GM23338 (cell line): ENCODE measurements at regions not wholly inside any gene's neighbourhood (a gene's known extent, or its start where the extent isn't known, plus 50 kb on each side); places are given as distances from the start of the nearest gene placed in this dataset.

ENCODE experiments used
- ATAC-seq: fragments of 200-7000 bp; cut with Tn5 transposase; 3 replicates; pipeline ENCODE4 v1.9.1; 2020
- DNase-seq: peaks from one replicate; pipeline ENCODE4 v3.0.0-alpha.2; 2015; ENCODE audit warnings: low spot score
- H2AFZ ChIP-seq: fragments of 200-600 bp; sonication (generic); 2 replicates; pipeline ENCODE4 v1.8.0; 2016; ENCODE audit warnings: antibody characterized with exemption, mild to moderate bottlenecking, moderate library complexity
- H3F3A ChIP-seq: fragments of 200-600 bp; sonication (generic); replicated peaks from 2 replicates; pipeline ENCODE4 v1.8.0; 2017; ENCODE audit warnings: antibody characterized with exemption, mixed run types, low read depth
- H3K27ac ChIP-seq: fragments of 200-600 bp; sonication (generic); 2 replicates; pipeline ENCODE4 v1.6.1; 2016; ENCODE audit warnings: low read depth
- H3K27me3 ChIP-seq: fragments of 200-600 bp; sonication (generic); 2 replicates; pipeline ENCODE4 v1.8.0; 2016; ENCODE audit warnings: mild to moderate bottlenecking, mixed run types, moderate library complexity; ENCODE audit not compliant: insufficient read depth
- H3K36me3 ChIP-seq: fragments of 200-600 bp; sonication (generic); 2 replicates; pipeline ENCODE4 v1.8.0; 2016; ENCODE audit warnings: mild to moderate bottlenecking; ENCODE audit not compliant: insufficient read depth
- H3K4me1 ChIP-seq: fragments of 200-600 bp; sonication (generic); 2 replicates; pipeline ENCODE4 v1.8.0; 2016; ENCODE audit warnings: mild to moderate bottlenecking, moderate library complexity; ENCODE audit not compliant: insufficient read depth
- H3K4me2 ChIP-seq: fragments of 200-600 bp; sonication (generic); 2 replicates; pipeline ENCODE4 v1.7.1; 2017; ENCODE audit warnings: mixed run types
- H3K4me3 ChIP-seq: fragments of 200-600 bp; sonication (generic); 2 replicates; pipeline ENCODE4 v1.6.1; 2016; ENCODE audit warnings: mixed run types
- H3K79me2 ChIP-seq: fragments of 200-600 bp; sonication (generic); replicated peaks from 2 replicates; pipeline ENCODE4 v1.8.0; 2017; ENCODE audit warnings: mild to moderate bottlenecking; ENCODE audit not compliant: insufficient read depth
- H3K9me2 ChIP-seq: fragments of 200-600 bp; sonication (generic); 2 replicates; pipeline ENCODE4 v1.8.0; 2017; ENCODE audit not compliant: insufficient read depth
- H4K20me1 ChIP-seq: fragments of 200-600 bp; sonication (generic); replicated peaks from 2 replicates; pipeline ENCODE4 v1.8.0; 2017; ENCODE audit warnings: mild to moderate bottlenecking; ENCODE audit not compliant: insufficient read depth
- H3K27ac Mint-ChIP-seq: 2 replicates; pipeline ENCODE4 v1.8.0; 2020; ENCODE audit warnings: inconsistent platforms, mild to moderate bottlenecking, moderate library complexity, mixed read lengths
- H3K27me3 Mint-ChIP-seq: 3 replicates; pipeline ENCODE4 v1.8.0; 2022; ENCODE audit warnings: low read depth, mild to moderate bottlenecking, moderate library complexity, mixed read lengths, inconsistent platforms; ENCODE audit not compliant: insufficient read depth, poor library complexity
- H3K36me3 Mint-ChIP-seq: 3 replicates; pipeline ENCODE4 v1.8.0; 2021; ENCODE audit warnings: low read depth, mild to moderate bottlenecking, inconsistent platforms, moderate library complexity, mixed read lengths
- H3K4me1 Mint-ChIP-seq: 3 replicates; pipeline ENCODE4 v1.8.0; 2020; ENCODE audit warnings: mild to moderate bottlenecking, inconsistent platforms, mixed read lengths
- H3K4me3 Mint-ChIP-seq: 3 replicates; pipeline ENCODE4 v1.8.0; 2021; ENCODE audit warnings: moderate library complexity, mild to moderate bottlenecking, inconsistent platforms, mixed read lengths
- H3K9me3 Mint-ChIP-seq: 3 replicates; pipeline ENCODE4 v1.8.0; 2020; ENCODE audit warnings: moderate library complexity, mild to moderate bottlenecking, inconsistent platforms, mixed read lengths
- EZH2 ChIP-seq: fragments of 200-600 bp; sonication (generic); IDR thresholded peaks from one replicate; pipeline ENCODE4 v1.8.0; 2017; ENCODE audit warnings: antibody characterized with exemption, mild to moderate bottlenecking, low read depth; ENCODE audit not compliant: unreplicated experiment
- EZH2phosphoT487 ChIP-seq: fragments of 200-600 bp; sonication (generic); IDR thresholded peaks from one replicate; pipeline ENCODE4 v1.8.1; 2018; ENCODE audit warnings: antibody characterized with exemption; ENCODE audit not compliant: unreplicated experiment
- JUNB ChIP-seq: IDR thresholded peaks from one replicate; pipeline ENCODE4 v1.6.1; 2016; ENCODE audit warnings: antibody characterized with exemption; ENCODE audit not compliant: unreplicated experiment
- NANOG ChIP-seq: IDR thresholded peaks from 2 replicates; pipeline ENCODE4 v1.6.1; 2016; ENCODE audit warnings: antibody characterized with exemption, borderline replicate concordance
- POLR2AphosphoS5 ChIP-seq: IDR thresholded peaks from 2 replicates; pipeline ENCODE4 v1.6.1; 2016; ENCODE audit warnings: antibody characterized with exemption, low read depth
- ZNF114 ChIP-seq: fragments of 250-450 bp; sonication (Bioruptor Pico); IDR thresholded peaks from 2 replicates; pipeline ENCODE4 v1.5.0; 2020; ENCODE audit warnings: mild to moderate bottlenecking, moderate library complexity
- TF ChIP-seq, protein P1 (sequence below), 2 experiments: fragments of 200-600 bp in 1 of 2; sonication (generic) in 1 of 2; conservative IDR thresholded peaks; 2 replicates each; pipeline versions ENCODE4 v1.5.1 to v1.6.1; 2016 to 2017; ENCODE audit warnings: antibody characterized with exemption in 2 of 2, low read depth in 2 of 2, mild to moderate bottlenecking in 2 of 2, moderate library complexity in 1 of 2
- TF ChIP-seq, protein P2 (sequence below): fragments of 250-450 bp; sonication (Bioruptor Pico); IDR thresholded peaks from 2 replicates; pipeline ENCODE4 v1.5.0; 2020; ENCODE audit warnings: mild to moderate bottlenecking, moderate library complexity

DNA sequence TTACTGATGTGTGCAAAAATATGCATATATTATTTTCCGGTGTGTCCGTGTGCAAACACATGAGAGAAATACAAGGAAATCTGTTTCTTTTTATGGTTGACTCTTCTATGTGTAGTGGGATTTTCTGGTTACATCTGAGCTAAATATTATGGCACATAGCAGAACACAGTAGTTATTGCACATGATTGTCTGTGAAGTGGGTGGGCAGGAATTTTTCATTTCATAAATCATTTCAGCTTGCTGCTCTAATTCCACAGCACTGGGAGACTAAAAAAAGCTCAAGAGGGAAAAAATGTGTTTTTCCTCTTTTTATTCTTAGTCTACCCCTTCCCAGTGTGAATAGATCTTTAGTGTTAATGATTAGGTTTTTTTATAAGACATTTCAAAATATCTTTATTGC, 197.9 kb downstream of the MBL2 start:
- no peaks in the 10 kb centered on the region for H3K27me3 ChIP-seq
- DNase-seq: no peak
- H3K79me2 ChIP-seq: no peaks in the 10 kb centered on the region
- no peaks in the 10 kb centered on the region for H3F3A ChIP-seq
- no peaks in the 10 kb centered on the region for H4K20me1 ChIP-seq
- Mint-ChIP-seq H3K4me1 (no peaks in the 10 kb centered on the region), H3K27ac (no peak overlapping the region), H3K27me3 (no peaks in the 10 kb centered on the region), H3K9me3 (no peaks in the 10 kb centered on the region; the same call in 2 of the 3 replicates), H3K36me3 (no peaks in the 10 kb centered on the region), H3K4me3 (no peak overlapping the region)
- TF ChIP-seq EZH2phosphoT487 (no peak), NANOG (no peak), ZNF114 (CRISPR knock-in tag) (no peak), POLR2AphosphoS5 (no peak)
- TF ChIP-seq, protein P1, sequence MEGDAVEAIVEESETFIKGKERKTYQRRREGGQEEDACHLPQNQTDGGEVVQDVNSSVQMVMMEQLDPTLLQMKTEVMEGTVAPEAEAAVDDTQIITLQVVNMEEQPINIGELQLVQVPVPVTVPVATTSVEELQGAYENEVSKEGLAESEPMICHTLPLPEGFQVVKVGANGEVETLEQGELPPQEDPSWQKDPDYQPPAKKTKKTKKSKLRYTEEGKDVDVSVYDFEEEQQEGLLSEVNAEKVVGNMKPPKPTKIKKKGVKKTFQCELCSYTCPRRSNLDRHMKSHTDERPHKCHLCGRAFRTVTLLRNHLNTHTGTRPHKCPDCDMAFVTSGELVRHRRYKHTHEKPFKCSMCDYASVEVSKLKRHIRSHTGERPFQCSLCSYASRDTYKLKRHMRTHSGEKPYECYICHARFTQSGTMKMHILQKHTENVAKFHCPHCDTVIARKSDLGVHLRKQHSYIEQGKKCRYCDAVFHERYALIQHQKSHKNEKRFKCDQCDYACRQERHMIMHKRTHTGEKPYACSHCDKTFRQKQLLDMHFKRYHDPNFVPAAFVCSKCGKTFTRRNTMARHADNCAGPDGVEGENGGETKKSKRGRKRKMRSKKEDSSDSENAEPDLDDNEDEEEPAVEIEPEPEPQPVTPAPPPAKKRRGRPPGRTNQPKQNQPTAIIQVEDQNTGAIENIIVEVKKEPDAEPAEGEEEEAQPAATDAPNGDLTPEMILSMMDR (conservative IDR thresholded peaks at IDR 0.05; ENCODE audit: low read depth in 2 of 2): no peak
- no peak overlapping the region for H3K27ac ChIP-seq
- no peaks in the 10 kb centered on the region for H3K9me2 ChIP-seq
- no peaks in the 10 kb centered on the region for H3K4me1 ChIP-seq
- no peak for ATAC-seq
- no peak overlapping the region for H3K4me3 ChIP-seq
- H2AFZ ChIP-seq: no peak overlapping the region
- H3K36me3 ChIP-seq: no peaks in the 10 kb centered on the region
- no peak overlapping the region for H3K4me2 ChIP-seq

DNA sequence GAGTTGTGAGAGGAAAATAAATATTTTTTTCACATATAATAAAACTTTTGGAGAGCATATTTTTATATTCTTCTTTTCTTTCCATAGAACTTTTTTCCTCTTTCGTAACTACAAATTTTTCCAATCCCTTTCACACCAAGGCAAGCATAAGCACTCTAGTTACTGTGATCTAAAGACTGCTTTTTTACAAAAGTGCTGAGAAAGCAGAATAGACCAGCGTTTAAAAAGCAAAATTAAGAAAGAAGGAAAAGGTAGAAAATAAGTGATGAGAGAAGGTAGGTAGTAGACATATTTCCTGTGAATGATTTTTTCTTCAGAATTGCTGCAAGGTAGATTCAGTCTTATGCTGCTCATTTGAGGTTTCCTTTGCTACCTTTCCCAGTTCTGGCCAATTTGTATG, 195.5 kb downstream of the MBL2 start:
- peaks cover 20% of the 10 kb centered on the region for H3K9me3 Mint-ChIP-seq
- no peak for TF ChIP-seq EZH2
- TF ChIP-seq, protein P2, sequence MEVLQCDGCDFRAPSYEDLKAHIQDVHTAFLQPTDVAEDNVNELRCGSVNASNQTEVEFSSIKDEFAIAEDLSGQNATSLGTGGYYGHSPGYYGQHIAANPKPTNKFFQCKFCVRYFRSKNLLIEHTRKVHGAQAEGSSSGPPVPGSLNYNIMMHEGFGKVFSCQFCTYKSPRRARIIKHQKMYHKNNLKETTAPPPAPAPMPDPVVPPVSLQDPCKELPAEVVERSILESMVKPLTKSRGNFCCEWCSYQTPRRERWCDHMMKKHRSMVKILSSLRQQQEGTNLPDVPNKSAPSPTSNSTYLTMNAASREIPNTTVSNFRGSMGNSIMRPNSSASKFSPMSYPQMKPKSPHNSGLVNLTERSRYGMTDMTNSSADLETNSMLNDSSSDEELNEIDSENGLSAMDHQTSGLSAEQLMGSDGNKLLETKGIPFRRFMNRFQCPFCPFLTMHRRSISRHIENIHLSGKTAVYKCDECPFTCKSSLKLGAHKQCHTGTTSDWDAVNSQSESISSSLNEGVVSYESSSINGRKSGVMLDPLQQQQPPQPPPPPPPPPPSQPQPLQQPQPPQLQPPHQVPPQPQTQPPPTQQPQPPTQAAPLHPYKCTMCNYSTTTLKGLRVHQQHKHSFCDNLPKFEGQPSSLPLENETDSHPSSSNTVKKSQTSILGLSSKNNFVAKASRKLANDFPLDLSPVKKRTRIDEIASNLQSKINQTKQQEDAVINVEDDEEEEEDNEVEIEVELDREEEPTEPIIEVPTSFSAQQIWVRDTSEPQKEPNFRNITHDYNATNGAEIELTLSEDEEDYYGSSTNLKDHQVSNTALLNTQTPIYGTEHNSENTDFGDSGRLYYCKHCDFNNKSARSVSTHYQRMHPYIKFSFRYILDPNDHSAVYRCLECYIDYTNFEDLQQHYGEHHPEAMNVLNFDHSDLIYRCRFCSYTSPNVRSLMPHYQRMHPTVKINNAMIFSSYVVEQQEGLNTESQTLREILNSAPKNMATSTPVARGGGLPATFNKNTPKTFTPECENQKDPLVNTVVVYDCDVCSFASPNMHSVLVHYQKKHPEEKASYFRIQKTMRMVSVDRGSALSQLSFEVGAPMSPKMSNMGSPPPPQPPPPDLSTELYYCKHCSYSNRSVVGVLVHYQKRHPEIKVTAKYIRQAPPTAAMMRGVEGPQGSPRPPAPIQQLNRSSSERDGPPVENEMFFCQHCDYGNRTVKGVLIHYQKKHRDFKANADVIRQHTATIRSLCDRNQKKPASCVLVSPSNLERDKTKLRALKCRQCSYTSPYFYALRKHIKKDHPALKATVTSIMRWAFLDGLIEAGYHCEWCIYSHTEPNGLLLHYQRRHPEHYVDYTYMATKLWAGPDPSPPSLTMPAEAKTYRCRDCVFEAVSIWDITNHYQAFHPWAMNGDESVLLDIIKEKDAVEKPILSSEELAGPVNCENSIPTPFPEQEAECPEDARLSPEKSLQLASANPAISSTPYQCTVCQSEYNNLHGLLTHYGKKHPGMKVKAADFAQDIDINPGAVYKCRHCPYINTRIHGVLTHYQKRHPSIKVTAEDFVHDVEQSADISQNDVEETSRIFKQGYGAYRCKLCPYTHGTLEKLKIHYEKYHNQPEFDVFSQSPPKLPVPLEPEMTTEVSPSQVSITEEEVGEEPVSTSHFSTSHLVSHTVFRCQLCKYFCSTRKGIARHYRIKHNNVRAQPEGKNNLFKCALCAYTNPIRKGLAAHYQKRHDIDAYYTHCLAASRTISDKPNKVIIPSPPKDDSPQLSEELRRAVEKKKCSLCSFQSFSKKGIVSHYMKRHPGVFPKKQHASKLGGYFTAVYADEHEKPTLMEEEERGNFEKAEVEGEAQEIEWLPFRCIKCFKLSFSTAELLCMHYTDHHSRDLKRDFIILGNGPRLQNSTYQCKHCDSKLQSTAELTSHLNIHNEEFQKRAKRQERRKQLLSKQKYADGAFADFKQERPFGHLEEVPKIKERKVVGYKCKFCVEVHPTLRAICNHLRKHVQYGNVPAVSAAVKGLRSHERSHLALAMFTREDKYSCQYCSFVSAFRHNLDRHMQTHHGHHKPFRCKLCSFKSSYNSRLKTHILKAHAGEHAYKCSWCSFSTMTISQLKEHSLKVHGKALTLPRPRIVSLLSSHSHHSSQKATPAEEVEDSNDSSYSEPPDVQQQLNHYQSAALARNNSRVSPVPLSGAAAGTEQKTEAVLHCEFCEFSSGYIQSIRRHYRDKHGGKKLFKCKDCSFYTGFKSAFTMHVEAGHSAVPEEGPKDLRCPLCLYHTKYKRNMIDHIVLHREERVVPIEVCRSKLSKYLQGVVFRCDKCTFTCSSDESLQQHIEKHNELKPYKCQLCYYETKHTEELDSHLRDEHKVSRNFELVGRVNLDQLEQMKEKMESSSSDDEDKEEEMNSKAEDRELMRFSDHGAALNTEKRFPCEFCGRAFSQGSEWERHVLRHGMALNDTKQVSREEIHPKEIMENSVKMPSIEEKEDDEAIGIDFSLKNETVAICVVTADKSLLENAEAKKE: no peak
- no peak for TF ChIP-seq JUNB

More for the DNA sequence above, 195.5 kb downstream of the MBL2 start:
- Mint-ChIP-seq H3K4me3 (no peak overlapping the region), H3K4me1 (no peaks in the 10 kb centered on the region), H3K36me3 (peaks cover 11% of the 10 kb centered on the region), H3K27ac (no peak overlapping the region), H3K27me3 (no peaks in the 10 kb centered on the region)
- no peak for DNase-seq
- Histone ChIP-seq H3K4me2 (no peak overlapping the region), H3K36me3 (no peaks in the 10 kb centered on the region), H3K27ac (no peak overlapping the region), H3K9me2 (0 out of 2 replicates have a peak, but pooled peaks cover 5% of the 10 kb centered on the region), H3K79me2 (no peaks in the 10 kb centered on the region), H3K4me1 (no peaks in the 10 kb centered on the region), H3K4me3 (no peak overlapping the region), H2AFZ (no peak overlapping the region), H3F3A (no peaks in the 10 kb centered on the region), H3K27me3 (no peaks in the 10 kb centered on the region), H4K20me1 (no peaks in the 10 kb centered on the region)
- no peak for ATAC-seq
